ENCODE measurements at regions not wholly inside any gene's neighbourhood (a gene's known extent, or its start where the extent isn't known, plus 50 kb on each side); places are given as distances from the start of the nearest gene placed in this dataset.
"Not testable (repeated sequence)": the region's sequence is repeated elsewhere in the genome, so short reads cannot be mapped to it uniquely, and the experiment has no call there.

DNA sequence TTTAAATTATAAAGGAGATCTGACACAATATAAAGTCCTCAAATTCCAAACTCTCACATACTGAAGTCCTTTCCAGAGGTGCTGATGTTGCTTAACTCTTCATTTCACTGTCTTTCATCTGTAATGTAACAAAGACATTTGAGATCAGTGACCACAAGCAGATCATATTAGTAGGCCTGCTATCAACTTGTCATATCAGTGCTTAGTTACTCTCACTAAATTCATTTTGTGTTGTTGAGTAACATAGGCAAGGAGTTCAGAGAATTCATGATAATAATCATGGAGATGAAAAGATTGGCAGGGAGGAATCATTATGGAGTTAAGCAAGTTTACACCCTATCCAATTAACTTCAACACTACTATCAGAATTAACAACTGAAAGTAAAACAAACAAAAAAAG, 571.0 kb upstream of the ARRDC3 start:
- FAIRE-seq: no peak

DNA sequence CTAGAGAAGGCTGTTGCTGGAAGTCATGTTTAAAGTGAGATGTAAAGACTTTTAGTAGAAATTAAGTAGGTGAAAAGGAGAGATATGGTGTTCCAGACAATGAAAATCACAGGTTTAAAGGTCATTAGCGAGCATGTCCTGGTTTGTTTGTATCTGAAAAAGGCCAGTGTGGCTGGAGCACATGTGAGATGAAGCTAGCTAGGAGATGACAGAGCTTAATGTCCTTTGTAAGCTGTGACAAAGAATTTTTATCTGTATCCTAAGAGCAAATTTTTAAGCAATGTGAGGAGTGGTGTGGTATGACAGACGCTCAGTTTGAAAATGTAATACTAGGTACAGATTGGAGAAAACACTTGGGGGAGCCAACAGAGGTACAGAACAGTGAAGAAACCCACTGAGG, 567.2 kb upstream of the ARRDC3 start:
- no peak for FAIRE-seq

DNA sequence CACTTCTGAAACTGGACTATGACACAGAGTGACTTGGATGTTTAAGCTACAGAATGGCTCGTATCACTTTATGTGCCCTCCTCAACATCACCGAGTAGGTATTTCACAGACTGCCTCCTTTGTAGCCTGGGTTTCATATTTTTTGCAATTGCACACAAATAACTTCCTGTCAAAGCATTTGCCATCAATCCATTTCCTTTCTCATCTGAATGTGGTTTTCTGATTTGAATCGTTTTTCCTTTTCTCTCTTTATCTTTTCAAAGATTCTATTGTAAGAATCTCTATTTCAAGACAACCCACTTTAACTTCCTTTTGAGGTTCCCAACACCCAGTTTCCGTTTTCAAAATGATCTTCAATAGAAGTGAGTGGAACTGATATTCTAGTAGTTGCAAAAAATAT, 563.8 kb upstream of the ARRDC3 start:
- FAIRE-seq: no peak

DNA sequence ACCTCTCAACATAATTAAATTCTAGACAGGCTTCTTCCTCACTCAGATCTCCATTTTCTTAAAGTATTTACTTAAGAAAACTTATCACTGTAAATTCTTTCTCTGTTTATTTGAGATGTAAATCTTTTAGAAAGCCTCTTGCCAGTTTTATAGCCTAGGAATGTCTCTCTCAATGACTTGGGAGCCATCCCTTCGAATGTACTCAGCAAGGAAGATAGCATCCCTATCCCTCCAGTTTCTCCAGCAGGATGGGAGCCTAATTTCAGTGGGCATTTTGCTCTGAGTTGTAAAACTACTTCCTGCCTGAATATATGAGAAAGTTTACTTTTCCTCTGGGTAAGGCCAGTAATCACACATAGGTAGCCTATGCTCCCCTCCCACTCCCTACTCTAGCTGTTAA, 558.5 kb upstream of the ARRDC3 start:
- no peak for FAIRE-seq

DNA sequence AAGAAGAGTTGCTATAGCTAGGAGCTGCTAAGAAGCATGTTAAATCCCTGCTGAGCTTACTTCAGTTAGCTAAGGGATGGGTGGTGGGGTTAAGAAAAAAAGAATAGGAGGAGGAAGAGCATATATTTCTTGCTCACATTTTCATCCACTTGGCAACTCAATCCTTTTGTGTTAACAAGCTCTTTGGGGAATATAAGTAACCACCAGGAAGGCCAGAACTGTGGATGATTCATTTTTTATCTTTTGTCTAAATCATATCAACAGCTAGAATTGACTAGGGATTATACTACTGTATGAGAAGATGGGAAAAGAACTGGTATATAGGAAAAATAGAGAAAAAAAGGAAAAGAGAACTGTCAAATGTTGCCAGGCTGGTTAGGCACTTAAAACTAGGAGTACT, 555.3 kb upstream of the ARRDC3 start:
- no peak for FAIRE-seq

DNA sequence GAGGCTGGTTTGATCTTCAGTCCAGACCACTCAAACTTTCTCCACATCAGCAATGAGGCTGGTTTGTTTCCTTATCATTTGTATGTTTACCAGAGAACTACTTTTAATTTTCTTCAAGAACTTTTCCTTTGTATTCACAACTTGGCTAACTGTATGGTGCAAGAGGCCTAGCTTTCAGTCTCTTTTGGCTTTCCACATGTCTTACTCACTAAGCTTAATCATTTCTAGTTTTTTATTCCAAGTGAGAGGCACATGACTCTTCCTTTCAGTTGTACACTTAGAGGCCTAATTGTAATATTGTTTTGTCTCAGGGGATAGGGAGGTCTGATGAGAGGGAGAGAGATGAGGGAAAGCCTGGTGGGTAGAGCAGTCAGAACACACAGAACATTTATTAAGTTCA, 554.0 kb upstream of the ARRDC3 start:
- no peak for FAIRE-seq

DNA sequence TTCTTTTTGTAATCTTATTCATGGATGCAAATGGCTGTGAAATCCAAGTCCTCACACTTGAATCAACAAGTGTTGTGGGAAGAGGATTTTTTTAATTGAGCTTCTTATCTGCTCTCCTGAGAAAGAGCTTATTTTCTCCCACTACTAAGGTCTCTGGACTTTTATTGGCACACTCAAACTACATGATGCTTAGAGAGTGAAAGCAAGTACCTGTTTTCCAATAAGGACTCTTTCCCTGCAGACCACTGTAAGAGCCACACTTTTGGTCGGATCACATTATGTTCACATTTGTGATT, 546.4 kb upstream of the ARRDC3 start:
- no peak for FAIRE-seq

GRCh38 chr5:91928754-91929521, 545.8 kb upstream of the ARRDC3 start:
- FAIRE-seq: peak; percentile 100

GRCh38 chr5:91927439-91927838, 544.3 kb upstream of the ARRDC3 start:
- FAIRE-seq: no peak

- no peak for FAIRE-seq
Observed at GRCh38 chr5:91925249-91925648, 542.1 kb upstream of the ARRDC3 start.

DNA sequence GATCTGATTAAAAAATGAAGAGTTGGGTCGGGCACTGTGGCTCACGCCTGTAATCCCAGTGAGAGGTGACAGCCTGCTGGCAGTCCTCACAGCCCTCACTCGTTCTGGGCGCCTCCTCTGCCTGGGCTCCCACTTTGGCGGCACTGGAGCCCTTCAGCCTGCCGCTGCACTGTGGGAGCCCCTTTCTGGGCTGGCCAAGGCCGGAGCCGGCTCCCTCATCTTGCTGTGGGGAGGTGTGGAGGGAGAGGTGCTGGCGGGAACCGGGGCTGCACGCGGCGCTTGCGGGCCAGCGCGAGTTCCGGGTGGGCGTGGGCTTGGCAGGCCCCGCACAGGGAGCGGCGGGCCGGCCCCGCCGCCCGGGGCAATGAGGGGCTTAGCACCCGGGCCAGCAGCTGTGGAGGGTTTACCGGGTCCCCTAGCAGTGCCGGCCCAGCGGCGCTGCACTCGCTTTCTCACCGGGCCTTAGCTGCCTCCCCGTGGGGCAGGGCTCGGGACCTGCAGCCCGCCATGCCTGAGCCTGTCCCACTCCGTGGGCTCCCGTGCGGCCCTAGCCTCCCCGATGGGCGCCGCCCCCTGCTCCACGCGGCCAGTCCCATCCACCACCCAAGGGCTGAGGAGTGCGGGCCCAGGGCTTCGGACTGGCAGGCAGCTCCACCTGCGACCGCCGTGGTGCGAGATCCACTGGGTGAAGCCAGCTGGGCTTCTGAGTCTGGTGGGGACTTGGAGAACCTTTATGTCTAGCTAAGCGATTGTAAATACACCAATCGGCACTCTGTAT, 534.1 kb upstream of the ARRDC3 start:
- FAIRE-seq: not testable (repeated sequence)

GRCh38 chr5:91910655-91911054, 527.5 kb upstream of the ARRDC3 start:
- no peak for FAIRE-seq

- FAIRE-seq: no peak
Observed at GRCh38 chr5:91910247-91910646, 527.1 kb upstream of the ARRDC3 start.

DNA sequence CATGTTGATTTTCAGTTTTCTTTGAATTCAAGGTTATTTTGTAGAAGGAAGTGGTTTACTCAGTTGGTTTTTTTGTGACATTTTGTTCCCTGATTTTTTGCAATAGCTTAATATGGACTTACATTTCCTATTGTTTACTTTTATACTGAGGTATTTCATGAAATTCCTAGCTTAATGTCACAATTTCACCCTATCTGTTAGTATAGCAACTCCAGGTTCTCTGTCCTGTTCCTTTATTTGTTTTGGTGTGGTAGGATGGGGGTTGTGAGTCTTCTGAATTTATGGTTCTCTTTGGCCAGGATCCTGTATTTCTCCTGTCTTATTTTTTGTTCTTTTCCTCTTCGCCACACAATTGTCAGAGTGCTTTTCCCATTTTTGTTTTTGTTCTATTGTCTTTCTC, 523.4 kb upstream of the ARRDC3 start:
- no peak for FAIRE-seq

GRCh38 chr5:91906027-91906426, 522.9 kb upstream of the ARRDC3 start:
- no peak for FAIRE-seq

GRCh38 chr5:91898898-91899297, 515.8 kb upstream of the ARRDC3 start:
- FAIRE-seq: no peak

GRCh38 chr5:91898019-91898418, 514.9 kb upstream of the ARRDC3 start:
- FAIRE-seq: no peak

DNA sequence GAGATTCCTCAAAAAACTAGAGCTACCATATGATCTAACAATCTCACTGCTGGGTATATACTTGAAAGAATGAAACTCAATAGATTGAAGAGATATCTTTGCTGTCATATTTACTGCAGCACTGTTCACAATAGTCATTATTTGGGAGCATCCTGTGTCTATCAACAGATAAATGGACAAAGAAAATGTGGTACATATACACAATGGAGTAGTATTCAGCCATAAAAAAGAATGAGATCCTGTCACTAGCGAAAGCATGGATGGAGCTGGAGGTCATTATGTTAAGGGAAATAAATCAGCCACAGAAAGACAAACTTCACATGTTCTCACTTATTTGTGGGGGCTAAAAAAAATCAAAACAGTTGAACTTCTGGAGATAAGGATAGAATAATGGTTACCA, 505.7 kb upstream of the ARRDC3 start:
- FAIRE-seq: no peak

GRCh38 chr5:91885291-91886265, 502.5 kb upstream of the ARRDC3 start:
- FAIRE-seq: no peak

DNA sequence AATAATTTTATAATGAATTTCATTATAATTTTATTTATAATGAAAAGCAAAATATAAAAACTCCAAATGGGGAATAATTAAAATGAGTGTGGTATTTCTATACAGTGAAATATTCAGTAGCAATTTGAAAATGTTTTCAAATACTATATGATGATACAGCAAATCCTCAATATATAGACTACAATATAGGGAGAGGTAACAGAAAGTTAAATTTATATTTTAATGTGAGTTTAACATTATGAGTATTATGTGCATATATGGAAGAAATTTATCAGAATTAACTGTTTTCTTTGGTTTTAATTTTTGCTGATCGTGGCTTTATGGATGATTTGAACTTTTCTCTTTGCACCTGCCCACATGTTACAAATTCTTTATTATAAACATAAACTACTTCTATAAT, 500.9 kb upstream of the ARRDC3 start:
- no peak for FAIRE-seq

GRCh38 chr5:91875196-91875779, 492.2 kb upstream of the ARRDC3 start:
- no peak for FAIRE-seq

GRCh38 chr5:91867799-91868198, 484.7 kb upstream of the ARRDC3 start:
- no peak for FAIRE-seq

DNA sequence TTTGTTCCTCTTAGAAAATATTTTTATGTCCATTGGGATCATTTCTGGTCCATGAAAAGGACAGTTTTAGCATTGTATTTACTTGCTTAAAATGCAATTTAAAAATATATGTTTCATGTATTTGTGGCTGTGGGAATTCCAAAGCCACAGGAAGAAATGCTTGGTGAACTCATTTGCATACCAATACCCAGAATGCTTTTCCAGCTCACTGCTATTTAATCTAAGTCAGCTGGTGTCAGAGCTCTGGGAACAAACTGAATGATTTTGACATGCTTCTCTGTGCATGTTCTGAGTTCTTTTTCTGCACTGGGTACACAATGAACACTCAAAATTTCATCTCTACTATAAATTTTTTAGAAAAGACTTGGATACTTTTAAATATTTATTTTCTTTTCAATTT, 482.8 kb upstream of the ARRDC3 start:
- FAIRE-seq: no peak
